WI38 (cell line): ENCODE measurements at regions not wholly inside any gene's neighbourhood (a gene's known extent, or its start where the extent isn't known, plus 50 kb on each side); places are given as distances from the start of the nearest gene placed in this dataset.

ENCODE experiments used
- H3K4me3 ChIP-seq: 2 replicates; pipeline ENCODE4 v1.5.1; 2011; ENCODE audit warnings: low read depth, mild to moderate bottlenecking, control low read depth, low read length
- CTCF ChIP-seq: IDR thresholded peaks from 2 replicates; pipeline ENCODE4 v1.5.1; 2012; ENCODE audit warnings: low read depth, mild to moderate bottlenecking, control low read depth, low read length

GRCh38 chr6:23478312-23478711, 647.7 kb upstream of the NRSN1 start:
- no peak overlapping the region for H3K4me3 ChIP-seq
- TF ChIP-seq CTCF, result no peak

GRCh38 chr6:23483896-23484295, 642.1 kb upstream of the NRSN1 start:
- H3K4me3 ChIP-seq, result no peak overlapping the region
- TF ChIP-seq CTCF, result no peak

GRCh38 chr6:23494367-23494766, 631.6 kb upstream of the NRSN1 start:
- no peak overlapping the region for H3K4me3 ChIP-seq
- no peak for TF ChIP-seq CTCF

GRCh38 chr6:23498013-23498412, 628.0 kb upstream of the NRSN1 start:
- no peak overlapping the region for H3K4me3 ChIP-seq
- TF ChIP-seq CTCF, result no peak

GRCh38 chr6:23499549-23499948, 626.5 kb upstream of the NRSN1 start:
- no peak for TF ChIP-seq CTCF
- H3K4me3 ChIP-seq, result no peak overlapping the region

- H3K4me3 ChIP-seq, result no peak overlapping the region
- TF ChIP-seq CTCF, result no peak
Measured at GRCh38 chr6:23503173-23503572, 622.8 kb upstream of the NRSN1 start.

GRCh38 chr6:23505026-23505425, 621.0 kb upstream of the NRSN1 start:
- no peak for TF ChIP-seq CTCF

More at GRCh38 chr6:23505026-23505425, 621.0 kb upstream of the NRSN1 start:
- H3K4me3 ChIP-seq, result no peak overlapping the region
